ENCODE measurements at regions not wholly inside any gene's neighbourhood (a gene's known extent, or its start where the extent isn't known, plus 50 kb on each side); places are given as distances from the start of the nearest gene placed in this dataset.

DNA sequence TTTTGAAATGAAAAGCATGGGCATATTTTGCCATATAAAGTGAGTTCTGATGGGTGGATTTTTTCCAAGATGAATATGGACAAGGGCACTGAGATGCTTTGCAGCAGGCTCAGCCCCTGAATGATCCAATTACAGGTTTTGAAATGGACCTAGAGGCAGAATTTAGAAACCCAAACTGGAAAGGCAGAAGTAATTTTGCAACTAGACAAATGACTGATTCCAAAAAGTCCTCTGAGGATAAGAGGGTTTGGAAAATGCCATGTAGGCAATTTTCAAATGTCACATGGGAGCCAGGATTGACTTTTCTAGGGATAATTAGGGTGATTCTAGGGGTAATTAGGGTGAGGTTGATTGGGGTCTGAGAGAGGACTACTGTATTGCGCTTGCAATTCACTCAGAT lies 148.9 kb upstream of the ZNF648 start:
- TF ChIP-seq, protein P1, sequence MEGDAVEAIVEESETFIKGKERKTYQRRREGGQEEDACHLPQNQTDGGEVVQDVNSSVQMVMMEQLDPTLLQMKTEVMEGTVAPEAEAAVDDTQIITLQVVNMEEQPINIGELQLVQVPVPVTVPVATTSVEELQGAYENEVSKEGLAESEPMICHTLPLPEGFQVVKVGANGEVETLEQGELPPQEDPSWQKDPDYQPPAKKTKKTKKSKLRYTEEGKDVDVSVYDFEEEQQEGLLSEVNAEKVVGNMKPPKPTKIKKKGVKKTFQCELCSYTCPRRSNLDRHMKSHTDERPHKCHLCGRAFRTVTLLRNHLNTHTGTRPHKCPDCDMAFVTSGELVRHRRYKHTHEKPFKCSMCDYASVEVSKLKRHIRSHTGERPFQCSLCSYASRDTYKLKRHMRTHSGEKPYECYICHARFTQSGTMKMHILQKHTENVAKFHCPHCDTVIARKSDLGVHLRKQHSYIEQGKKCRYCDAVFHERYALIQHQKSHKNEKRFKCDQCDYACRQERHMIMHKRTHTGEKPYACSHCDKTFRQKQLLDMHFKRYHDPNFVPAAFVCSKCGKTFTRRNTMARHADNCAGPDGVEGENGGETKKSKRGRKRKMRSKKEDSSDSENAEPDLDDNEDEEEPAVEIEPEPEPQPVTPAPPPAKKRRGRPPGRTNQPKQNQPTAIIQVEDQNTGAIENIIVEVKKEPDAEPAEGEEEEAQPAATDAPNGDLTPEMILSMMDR (IDR thresholded peaks at IDR 0.05) = no peak
- no peak for TF ChIP-seq POLR2A (IDR thresholded peaks at IDR 0.05)
- TF ChIP-seq POLR2AphosphoS5 (IDR thresholded peaks at IDR 0.05; ENCODE audit: insufficient read depth in 1 of 2, low read depth in 1 of 2) = no peak

Data from vagina (tissue), 2 donors.